GM18499 (cell line): ENCODE measurements at regions not wholly inside any gene's neighbourhood (a gene's known extent, or its start where the extent isn't known, plus 50 kb on each side); places are given as distances from the start of the nearest gene placed in this dataset.
"Not testable (repeated sequence)": the region's sequence is repeated elsewhere in the genome, so short reads cannot be mapped to it uniquely, and the experiment has no call there.

ENCODE experiments used
- ATAC-seq: cut with Tn5 transposase; IDR thresholded peaks from one replicate; pipeline ENCODE4 v1.9.1; 2021; ENCODE audit warnings: moderate number of reproducible peaks; ENCODE audit not compliant: insufficient read depth, unreplicated experiment

DNA sequence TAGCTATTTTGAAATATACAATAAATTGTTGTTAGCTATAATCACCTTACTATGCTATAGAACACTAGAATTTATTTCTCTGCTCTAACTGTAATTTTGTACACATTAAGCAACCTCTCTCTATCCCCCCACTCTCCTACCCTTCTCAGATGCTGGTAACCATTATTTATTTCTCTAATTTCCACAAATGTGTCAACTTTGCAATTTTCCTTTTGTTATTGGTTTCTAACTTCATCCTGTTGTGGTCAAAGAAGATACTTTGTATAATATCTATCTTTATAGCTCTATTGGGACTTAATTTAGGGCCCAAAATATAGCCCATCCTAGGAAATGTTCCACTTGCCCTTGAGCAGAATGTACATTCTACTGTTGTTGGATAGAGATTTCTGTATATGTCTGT is 229.3 kb downstream of the SATB1 start:
- no peak for ATAC-seq

DNA sequence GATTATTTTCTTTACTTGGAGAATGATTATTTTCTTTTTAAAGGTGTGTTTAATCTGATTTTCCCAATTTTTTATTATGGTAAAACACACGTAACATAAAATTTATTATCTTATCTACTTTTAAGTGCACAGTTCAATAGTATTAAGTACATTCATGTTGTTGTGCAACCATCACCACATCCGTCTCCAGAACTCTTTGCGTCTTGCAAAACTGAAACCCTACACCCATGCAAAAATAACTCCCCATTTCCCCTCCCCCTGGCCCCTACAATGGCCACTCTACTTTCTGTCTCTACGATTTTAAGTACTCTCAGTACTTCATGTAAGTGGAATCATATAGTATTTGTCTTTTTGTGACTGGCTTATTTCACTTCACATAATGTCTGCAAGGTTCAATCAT is 230.7 kb downstream of the SATB1 start:
- ATAC-seq = no peak

DNA sequence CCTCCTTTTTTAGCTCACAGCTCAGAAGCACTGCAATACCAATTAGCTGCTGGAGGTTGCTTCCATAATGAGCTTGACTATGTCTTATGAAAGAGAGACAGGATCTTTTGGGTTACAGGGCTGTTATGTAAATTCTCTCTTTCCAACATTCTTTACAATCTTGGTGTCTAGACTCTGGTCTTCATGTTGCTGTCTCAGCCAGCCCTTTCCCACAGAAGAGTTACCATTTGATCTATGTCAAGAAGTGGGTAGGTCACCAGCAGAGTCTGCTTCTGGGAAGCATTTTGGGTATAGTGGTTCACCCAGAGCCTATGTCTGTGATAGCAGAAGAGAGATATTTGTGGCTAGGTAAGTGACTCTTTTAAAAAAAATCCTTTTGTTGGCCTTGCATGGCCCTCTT is 234.5 kb downstream of the SATB1 start:
- ATAC-seq = no peak

DNA sequence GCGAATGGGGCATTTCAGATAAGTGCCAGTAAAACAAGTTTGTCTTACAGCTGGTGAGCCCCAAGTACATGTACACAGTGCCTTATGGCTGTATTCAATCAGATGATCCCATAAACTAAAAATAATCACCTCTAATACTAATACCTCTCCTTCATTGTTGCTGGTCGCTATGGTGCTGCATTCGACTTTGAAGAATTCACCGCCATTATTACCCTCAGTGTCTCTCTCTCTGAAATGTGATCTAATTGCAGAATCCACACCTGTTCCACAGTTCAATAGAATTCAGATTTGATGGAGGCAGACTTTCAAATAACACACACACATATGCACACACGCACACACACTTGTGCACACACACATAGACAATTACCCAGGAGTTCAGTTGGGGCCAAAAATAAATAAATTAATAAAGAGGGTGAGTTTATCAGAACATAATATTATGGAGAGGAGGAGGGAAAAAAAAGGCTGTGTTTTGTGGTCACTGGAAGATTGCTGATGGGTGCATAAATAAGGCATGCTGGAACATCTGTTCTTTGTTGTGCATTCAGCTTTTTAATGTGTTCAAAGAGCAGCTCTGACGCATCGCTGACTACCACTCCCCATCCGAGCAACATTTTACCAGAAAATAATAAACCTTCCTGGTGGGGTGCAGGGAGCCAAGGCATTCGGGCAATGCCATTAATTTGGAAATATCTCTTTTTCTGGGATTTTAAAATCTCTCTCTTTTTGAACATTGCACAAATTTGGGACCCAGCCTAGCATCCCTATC is 235.7 kb downstream of the SATB1 start:
- ATAC-seq = no peak

DNA sequence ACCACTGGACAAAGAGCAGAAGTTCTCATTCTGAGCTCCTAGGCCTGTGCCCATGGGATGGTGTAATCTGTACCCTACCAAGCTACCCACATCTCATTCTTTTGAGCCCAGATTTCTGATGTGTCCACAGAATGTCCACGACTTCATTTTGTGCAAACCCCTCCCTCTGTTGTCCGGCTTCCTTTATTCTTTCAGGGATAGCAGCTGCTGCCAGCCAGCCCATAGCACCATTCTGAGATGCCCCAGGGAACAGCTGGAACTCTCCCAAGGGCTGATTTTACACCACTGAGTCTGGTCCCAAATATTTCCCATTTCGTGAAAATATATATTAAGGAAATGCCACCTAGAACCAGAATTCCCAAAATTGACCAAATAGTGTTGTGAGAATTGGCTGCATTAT is 236.6 kb downstream of the SATB1 start:
- no peak for ATAC-seq

DNA sequence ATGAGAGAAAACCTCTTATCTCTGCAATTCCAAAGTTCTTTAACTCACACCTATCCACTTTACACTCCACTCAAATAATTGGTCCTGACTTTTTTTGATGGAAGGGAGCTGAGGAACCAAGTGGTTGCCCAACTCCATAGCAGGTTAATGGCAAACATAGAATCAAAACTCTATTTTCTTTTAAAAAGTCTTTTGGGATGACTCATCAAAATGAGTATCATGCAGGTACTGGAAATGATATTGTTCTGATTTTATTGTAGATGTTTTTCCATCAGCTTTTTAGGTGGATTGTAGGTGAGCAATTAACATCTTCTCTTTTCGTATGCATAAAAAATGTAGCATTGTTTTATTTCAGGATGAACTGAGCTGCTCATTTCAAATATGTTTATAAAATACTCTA is 239.5 kb downstream of the SATB1 start:
- ATAC-seq = no peak

DNA sequence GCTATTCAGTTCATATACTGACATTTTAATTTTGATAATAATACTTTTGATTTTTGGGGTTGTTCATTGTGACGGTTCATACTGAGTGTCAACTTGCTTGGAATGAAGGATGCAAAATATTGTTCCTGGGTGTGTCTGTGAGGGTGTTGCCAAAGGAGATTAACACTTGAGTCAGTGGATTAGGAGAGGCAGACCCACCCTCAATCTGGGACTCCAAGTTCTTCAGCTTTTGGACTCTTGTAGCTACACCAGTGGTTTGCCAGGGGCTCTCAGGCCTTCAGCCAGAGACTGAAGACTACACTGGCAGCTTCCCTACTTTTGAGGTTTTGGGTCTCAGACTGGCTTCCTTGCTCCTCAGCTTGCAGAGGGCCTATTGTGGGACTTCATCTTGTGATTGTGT is 242.2 kb downstream of the SATB1 start:
- not testable (repeated sequence) for ATAC-seq

DNA sequence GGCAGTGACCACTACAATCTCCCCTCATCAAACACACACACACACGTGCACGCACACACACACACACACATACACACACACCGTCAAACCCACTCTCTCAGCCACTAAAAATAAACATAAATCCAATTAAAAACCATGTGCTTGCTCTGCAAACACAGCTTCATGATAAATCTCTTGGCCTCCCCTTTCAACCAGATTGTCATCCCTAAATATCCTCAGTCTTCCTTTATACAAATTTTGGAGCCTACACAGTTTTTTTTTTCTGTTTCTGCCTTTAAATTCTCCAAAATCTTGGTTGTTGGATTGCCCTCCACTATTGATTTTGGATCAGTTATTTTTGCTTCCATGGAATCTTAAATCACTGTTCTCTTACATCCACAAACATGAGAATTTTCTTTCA is 245.6 kb downstream of the SATB1 start:
- no peak for ATAC-seq

DNA sequence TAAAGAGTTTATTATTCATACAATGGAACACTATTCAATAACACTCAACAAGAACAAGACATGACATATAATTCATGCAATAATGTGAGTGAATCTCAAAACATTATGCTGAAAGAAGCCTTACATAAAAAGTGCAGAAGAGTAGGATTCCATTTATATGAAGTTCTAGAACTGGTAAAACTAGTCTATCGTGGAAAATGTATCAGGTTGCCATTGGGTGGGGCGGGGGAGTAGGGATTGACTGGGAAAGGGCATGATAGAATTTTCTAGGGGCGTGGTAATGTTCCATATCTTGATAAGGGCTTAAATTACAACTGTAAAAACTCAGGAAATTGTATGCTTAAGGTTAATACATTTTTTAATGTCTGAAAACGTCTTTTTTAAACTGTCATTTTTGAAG is 247.9 kb downstream of the SATB1 start:
- ATAC-seq = no peak

DNA sequence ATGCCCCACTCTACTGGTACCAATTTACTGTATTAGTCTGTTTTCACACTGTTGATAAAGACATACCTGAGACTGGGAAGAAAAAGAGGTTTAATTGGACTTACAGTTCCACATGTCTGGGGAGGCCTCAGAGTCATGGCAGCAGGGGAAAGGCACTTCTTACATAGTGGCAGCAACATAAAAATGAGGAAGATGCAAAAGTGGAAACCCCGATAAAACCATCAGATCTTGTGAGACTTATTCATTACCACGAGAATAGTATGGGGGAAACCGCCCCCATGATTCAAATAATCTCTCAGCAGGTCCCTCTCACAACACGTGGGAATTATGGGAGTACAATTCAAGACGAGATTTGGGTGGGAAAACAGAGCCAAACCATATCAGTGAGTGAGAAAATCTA is 251.2 kb downstream of the SATB1 start:
- ATAC-seq = not testable (repeated sequence)

DNA sequence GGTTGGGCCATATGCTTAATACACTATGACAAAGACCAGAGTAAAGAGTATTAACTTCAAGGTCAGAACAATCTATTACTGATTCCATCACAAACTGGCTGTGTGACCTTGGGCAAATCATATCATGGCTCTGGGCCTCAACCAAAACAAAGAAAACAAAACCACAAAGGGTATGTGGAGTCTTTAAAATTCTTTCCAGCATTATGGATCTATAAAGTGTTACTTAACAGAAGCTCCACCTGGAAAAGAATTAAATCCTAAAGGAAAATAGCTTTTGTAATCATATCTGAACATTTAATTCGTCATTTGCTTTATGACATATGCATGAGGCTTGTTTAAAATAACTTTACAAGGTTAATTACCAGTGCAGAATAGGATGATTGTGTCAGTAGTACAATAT is 265.5 kb downstream of the SATB1 start:
- no peak for ATAC-seq

DNA sequence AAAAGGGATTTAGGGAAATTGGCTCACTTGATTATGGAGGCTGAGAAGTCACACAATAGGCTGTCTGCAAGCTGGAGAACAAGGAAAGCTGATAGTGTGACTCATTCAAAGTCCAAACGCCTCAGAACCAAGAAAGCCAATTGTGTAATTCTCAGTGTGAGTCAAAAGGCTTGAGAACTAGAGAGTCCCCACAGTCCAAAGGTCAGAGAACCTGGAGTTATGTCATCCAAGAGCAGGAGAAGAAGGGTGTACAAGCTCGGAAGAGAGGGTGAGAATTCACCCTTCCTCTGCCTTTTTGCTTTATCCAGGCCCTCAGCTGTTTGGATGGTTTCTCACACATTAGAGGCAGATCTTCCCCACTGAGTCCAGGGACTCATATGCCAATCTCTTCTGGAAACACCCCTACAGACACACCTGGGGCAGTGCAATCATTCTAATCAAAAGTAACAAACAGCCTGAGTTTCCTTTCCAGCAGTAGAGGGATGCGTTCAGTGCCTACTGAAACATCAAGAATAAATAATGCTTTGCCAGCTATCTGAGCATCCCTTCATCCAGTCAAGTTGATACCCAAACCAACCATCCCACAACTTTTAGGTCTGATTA is 271.5 kb downstream of the SATB1 start:
- no peak for ATAC-seq

DNA sequence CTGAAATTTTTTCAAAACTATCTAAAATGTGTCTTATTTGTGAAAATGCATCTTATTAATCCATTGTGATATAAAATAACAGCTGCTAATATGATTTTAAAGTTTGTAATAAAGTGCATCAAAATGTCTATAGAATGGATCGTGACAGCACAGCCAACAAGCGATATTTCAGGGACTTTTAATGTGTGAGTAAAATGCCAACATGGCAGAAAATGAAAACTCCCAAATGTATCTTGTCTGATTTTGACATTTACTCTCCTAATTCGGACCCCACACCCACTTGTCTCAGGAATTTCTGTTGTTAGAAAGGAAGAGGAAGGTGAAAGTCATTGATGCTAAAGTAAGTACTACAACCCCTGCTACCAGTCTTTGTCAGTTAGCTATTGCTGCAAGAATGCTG is 273.9 kb downstream of the SATB1 start:
- no peak for ATAC-seq

DNA sequence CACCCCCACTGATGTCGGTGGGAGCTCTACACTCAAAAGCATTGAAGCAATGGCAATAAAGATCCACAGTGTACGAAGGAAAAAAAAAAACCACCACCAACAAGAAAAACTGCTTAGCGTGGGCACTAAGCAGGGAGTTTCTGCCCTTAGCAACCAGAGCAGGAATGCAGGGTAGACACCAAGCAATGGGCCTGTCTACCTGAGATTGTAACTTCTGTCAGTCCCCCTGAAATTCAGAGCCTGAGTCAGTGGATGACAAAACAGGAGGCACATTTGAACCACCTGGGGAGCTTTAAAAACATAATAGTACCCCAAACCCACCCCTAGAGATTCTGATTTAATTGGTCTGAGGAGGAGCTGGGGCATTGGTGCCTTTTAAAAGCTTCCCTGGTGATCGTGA is 275.2 kb downstream of the SATB1 start:
- no peak for ATAC-seq

DNA sequence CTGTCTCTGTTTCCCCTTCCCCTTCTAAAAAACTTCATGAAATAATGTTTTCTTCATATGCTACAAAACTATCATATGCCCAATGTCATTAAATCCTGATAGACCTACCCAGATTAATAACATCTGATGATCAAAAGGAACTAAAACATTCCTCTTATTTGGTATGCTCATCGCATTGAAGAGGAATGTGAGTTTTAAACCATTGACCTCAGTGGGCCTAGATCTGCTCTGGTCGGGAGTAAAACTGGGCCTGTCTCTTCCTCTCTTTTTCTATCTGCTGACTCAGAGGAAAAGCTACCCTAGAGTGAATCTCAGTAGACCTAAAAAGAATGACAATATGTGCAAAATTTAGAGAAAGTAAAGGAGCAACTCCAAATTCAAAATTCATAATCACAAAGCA is 275.8 kb downstream of the SATB1 start:
- no peak for ATAC-seq

DNA sequence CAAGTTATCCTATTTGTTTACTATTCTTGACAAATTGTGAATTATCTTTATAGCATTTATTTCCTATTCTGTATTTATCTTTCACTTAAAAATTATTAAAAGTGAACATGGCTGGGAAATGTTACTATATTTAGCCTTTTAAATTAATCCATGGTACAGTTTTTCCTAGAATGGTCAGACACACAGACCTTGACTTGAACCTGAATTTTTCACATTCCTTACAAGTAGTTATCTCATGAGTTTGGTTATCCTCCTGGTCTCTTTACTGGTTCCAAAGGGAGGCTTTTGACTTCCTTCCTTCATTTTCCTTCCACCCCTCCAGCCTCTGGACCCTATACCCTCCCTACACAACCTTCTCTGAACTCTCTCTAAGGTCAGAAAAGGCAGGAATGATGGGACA is 280.6 kb downstream of the SATB1 start:
- no peak for ATAC-seq

DNA sequence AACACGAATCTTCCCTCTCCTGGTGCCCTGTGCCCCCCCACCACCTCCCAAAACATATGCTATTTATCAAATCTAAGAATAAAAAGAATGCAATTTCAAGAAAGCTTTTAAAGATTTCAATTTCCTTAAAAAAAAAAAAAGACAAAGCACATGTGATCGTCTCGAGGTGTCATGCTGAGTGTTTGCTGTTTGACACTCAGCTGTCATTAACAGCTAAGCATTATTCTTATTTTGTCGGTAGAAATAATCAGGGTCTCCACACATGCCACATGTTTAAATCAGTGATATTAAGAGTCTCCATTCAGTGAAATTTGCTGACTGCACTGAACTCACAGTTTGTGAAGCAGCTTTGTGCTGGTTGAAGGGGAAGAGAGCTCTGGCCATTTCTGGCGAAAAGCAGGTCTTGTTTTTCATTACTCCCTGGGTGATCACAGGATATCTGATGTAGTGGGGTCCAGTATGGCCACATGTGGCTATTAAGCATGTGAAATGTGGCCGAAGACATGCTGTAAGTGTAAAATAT is 281.8 kb downstream of the SATB1 start:
- ATAC-seq = no peak

DNA sequence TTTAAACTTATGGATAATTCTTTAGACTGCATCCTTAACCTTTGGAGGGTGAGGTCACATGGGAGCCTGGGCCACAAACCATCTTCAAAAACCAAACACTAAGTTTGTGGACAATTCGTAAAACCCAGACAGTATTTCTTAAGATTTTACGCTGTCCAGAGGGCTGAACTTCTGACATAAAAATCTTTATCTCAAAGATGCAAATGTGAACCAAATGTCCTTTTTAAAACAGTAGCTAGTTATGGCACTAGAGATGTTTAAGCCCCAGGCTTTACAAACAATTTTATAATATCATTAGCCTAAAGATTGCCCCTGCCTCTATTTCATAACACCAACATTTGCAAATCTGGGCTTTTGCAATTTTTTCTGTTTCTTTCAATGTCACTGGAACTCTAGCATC is 287.2 kb downstream of the SATB1 start:
- no peak for ATAC-seq

DNA sequence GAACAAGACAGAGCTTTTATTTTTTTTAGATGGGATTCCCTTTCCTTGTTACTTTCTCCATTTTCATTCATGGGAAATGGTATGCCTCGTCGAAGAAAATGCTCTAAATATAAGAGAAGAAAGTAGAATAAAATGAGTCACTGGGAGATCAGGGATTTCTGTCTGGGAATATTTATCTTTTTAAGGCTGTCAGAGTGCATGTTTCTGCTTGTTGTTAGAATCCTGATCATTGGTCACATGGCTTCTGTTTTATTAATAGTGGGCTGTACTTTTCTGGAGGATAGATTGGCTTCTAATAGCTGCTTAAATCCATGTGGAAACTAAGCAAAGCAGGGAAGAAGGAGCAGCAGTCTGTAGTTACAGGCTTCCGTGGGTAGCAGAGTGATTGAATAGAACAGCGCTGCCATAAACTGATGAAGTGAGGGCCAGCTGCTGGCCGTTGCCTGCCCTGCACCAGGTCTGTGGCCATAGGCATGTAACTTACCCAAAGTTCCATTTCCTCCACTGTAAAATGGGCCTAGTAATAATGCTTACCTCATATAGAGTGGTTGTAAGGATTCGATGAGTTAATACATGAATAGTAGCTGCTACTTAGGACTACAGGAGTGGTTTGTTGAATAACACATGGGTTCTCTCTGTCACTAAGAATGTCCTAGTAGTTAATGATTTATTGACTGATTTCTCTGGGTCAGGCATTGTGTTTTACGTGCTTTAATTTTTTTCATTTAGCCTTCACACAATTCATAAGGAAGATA is 289.9 kb downstream of the SATB1 start:
- no peak for ATAC-seq

DNA sequence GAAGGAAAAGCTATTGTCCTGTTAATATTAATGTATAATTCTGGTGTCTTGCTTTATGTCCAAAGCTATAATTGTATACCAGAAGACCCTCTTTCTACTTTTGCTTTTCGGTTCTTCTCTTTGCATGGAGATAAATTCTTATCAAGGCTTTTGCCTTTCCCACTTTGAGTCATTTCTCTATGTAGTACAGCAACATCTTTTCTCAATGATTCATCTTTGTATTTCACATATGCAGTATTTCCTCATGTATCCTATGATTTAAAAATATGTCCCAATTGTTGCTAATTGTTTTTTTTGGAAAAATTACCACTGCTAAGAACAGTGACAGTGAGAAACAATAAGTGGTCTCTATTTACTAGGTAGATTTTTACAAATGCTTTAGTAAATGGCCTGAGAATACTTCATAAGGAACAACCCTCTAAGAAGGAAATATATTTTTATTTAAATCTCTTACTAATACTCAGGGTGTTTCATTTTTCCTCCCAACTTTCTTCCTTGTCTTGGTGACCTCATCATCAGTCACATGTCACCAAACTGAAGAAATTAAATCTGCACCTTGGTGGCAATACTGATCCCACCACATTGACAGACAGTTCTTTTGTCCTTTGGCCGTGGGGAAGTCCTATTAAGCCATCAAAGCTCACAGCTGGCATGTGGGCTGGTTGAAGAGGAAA is 290.6 kb downstream of the SATB1 start:
- no peak for ATAC-seq

DNA sequence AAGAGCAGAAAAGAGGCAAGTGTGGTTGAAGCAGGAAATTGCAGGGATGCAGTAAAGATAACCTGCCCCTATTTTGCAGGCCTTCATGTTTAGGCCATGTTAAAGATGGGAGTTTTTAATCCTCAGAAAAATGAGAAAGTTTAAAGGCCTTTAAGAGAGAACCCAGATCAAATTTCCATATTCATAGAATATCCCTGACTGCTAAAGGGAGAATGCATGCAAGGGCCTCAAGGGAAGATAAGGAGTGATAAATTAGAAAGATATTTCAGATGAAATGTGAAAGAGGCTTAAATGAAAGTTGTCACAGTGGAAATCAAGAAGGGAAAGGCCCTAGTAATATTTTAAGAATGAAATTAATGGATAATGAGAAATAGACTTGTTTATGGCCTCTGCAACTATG is 292.1 kb downstream of the SATB1 start:
- no peak for ATAC-seq
